GM23338 (cell line): ENCODE measurements at regions not wholly inside any gene's neighbourhood (a gene's known extent, or its start where the extent isn't known, plus 50 kb on each side); places are given as distances from the start of the nearest gene placed in this dataset.
A peak's percentile ranks its signal among the peaks of the same experiment; 100 is the strongest.

Source experiments
- ATAC-seq: fragments of 200-7000 bp; cut with Tn5 transposase; 3 replicates; pipeline ENCODE4 v1.9.1; 2020
- DNase-seq: peaks from one replicate; pipeline ENCODE4 v3.0.0-alpha.2; 2015; ENCODE audit warnings: low spot score
- H2AFZ ChIP-seq: fragments of 200-600 bp; sonication (generic); 2 replicates; pipeline ENCODE4 v1.8.0; 2016; ENCODE audit warnings: antibody characterized with exemption, mild to moderate bottlenecking, moderate library complexity
- H3F3A ChIP-seq: fragments of 200-600 bp; sonication (generic); replicated peaks from 2 replicates; pipeline ENCODE4 v1.8.0; 2017; ENCODE audit warnings: antibody characterized with exemption, mixed run types, low read depth
- H3K27ac ChIP-seq: fragments of 200-600 bp; sonication (generic); 2 replicates; pipeline ENCODE4 v1.6.1; 2016; ENCODE audit warnings: low read depth
- H3K27me3 ChIP-seq: fragments of 200-600 bp; sonication (generic); 2 replicates; pipeline ENCODE4 v1.8.0; 2016; ENCODE audit warnings: mild to moderate bottlenecking, mixed run types, moderate library complexity; ENCODE audit not compliant: insufficient read depth
- H3K36me3 ChIP-seq: fragments of 200-600 bp; sonication (generic); 2 replicates; pipeline ENCODE4 v1.8.0; 2016; ENCODE audit warnings: mild to moderate bottlenecking; ENCODE audit not compliant: insufficient read depth
- H3K4me1 ChIP-seq: fragments of 200-600 bp; sonication (generic); 2 replicates; pipeline ENCODE4 v1.8.0; 2016; ENCODE audit warnings: mild to moderate bottlenecking, moderate library complexity; ENCODE audit not compliant: insufficient read depth
- H3K4me2 ChIP-seq: fragments of 200-600 bp; sonication (generic); 2 replicates; pipeline ENCODE4 v1.7.1; 2017; ENCODE audit warnings: mixed run types
- H3K4me3 ChIP-seq: fragments of 200-600 bp; sonication (generic); 2 replicates; pipeline ENCODE4 v1.6.1; 2016; ENCODE audit warnings: mixed run types
- H3K79me2 ChIP-seq: fragments of 200-600 bp; sonication (generic); replicated peaks from 2 replicates; pipeline ENCODE4 v1.8.0; 2017; ENCODE audit warnings: mild to moderate bottlenecking; ENCODE audit not compliant: insufficient read depth
- H3K9me2 ChIP-seq: fragments of 200-600 bp; sonication (generic); 2 replicates; pipeline ENCODE4 v1.8.0; 2017; ENCODE audit not compliant: insufficient read depth
- H4K20me1 ChIP-seq: fragments of 200-600 bp; sonication (generic); replicated peaks from 2 replicates; pipeline ENCODE4 v1.8.0; 2017; ENCODE audit warnings: mild to moderate bottlenecking; ENCODE audit not compliant: insufficient read depth
- H3K27ac Mint-ChIP-seq: 2 replicates; pipeline ENCODE4 v1.8.0; 2020; ENCODE audit warnings: inconsistent platforms, mild to moderate bottlenecking, moderate library complexity, mixed read lengths
- H3K27me3 Mint-ChIP-seq: 3 replicates; pipeline ENCODE4 v1.8.0; 2022; ENCODE audit warnings: low read depth, mild to moderate bottlenecking, moderate library complexity, mixed read lengths, inconsistent platforms; ENCODE audit not compliant: insufficient read depth, poor library complexity
- H3K36me3 Mint-ChIP-seq: 3 replicates; pipeline ENCODE4 v1.8.0; 2021; ENCODE audit warnings: low read depth, mild to moderate bottlenecking, inconsistent platforms, moderate library complexity, mixed read lengths
- H3K4me1 Mint-ChIP-seq: 3 replicates; pipeline ENCODE4 v1.8.0; 2020; ENCODE audit warnings: mild to moderate bottlenecking, inconsistent platforms, mixed read lengths
- H3K4me3 Mint-ChIP-seq: 3 replicates; pipeline ENCODE4 v1.8.0; 2021; ENCODE audit warnings: moderate library complexity, mild to moderate bottlenecking, inconsistent platforms, mixed read lengths
- H3K9me3 Mint-ChIP-seq: 3 replicates; pipeline ENCODE4 v1.8.0; 2020; ENCODE audit warnings: moderate library complexity, mild to moderate bottlenecking, inconsistent platforms, mixed read lengths
- CREB1 ChIP-seq: fragments of 250-450 bp; sonication (Bioruptor Pico); IDR thresholded peaks from 2 replicates; pipeline ENCODE4 v1.5.0; 2020; ENCODE audit warnings: low read depth, mild to moderate bottlenecking, moderate library complexity
- EZH2phosphoT487 ChIP-seq: fragments of 200-600 bp; sonication (generic); IDR thresholded peaks from one replicate; pipeline ENCODE4 v1.8.1; 2018; ENCODE audit warnings: antibody characterized with exemption; ENCODE audit not compliant: unreplicated experiment
- JUNB ChIP-seq: IDR thresholded peaks from one replicate; pipeline ENCODE4 v1.6.1; 2016; ENCODE audit warnings: antibody characterized with exemption; ENCODE audit not compliant: unreplicated experiment
- NANOG ChIP-seq: IDR thresholded peaks from 2 replicates; pipeline ENCODE4 v1.6.1; 2016; ENCODE audit warnings: antibody characterized with exemption, borderline replicate concordance
- POLR2AphosphoS5 ChIP-seq: IDR thresholded peaks from 2 replicates; pipeline ENCODE4 v1.6.1; 2016; ENCODE audit warnings: antibody characterized with exemption, low read depth
- ZNF331 ChIP-seq: fragments of 250-450 bp; sonication (Bioruptor Pico); IDR thresholded peaks from 2 replicates; pipeline ENCODE4 v1.5.0; 2020; ENCODE audit warnings: low read depth, mild to moderate bottlenecking, moderate library complexity
- TF ChIP-seq, protein P1 (sequence below): IDR thresholded peaks from one replicate; pipeline ENCODE4 v1.6.1; 2018; ENCODE audit warnings: antibody characterized with exemption; ENCODE audit not compliant: unreplicated experiment
- TF ChIP-seq, protein P2 (sequence below), 2 experiments: fragments of 200-600 bp in 1 of 2; sonication (generic) in 1 of 2; conservative IDR thresholded peaks; 2 replicates each; pipeline versions ENCODE4 v1.5.1 to v1.6.1; 2016 to 2017; ENCODE audit warnings: antibody characterized with exemption in 2 of 2, low read depth in 2 of 2, mild to moderate bottlenecking in 2 of 2, moderate library complexity in 1 of 2

DNA sequence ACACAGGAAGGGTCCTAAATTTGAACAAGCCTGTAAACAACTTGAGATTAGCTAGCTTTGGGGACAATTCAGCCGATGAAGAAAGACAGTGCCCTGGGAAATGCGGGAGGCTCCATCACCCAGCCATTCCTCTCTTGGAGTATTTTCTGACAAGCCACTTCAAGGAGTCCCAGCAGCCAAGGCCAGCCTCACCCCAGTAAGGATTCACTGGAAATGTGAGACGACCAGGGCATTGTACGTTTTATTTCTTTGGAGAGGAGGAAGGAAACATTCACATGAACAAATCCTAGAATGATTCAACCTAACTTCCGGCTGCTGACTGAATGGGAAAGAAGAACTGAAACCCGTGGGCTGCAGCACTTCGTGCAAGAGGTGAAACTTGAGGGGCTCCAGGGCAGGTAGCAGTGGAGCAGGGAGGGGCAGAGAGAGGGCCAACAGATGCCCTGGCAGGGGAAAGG lies 116.4 kb upstream of the ARHGEF3 start (continued):
- TF ChIP-seq POLR2AphosphoS5 (no peak), ZNF331 (CRISPR knock-in tag) (no peak)
- TF ChIP-seq, protein P1, sequence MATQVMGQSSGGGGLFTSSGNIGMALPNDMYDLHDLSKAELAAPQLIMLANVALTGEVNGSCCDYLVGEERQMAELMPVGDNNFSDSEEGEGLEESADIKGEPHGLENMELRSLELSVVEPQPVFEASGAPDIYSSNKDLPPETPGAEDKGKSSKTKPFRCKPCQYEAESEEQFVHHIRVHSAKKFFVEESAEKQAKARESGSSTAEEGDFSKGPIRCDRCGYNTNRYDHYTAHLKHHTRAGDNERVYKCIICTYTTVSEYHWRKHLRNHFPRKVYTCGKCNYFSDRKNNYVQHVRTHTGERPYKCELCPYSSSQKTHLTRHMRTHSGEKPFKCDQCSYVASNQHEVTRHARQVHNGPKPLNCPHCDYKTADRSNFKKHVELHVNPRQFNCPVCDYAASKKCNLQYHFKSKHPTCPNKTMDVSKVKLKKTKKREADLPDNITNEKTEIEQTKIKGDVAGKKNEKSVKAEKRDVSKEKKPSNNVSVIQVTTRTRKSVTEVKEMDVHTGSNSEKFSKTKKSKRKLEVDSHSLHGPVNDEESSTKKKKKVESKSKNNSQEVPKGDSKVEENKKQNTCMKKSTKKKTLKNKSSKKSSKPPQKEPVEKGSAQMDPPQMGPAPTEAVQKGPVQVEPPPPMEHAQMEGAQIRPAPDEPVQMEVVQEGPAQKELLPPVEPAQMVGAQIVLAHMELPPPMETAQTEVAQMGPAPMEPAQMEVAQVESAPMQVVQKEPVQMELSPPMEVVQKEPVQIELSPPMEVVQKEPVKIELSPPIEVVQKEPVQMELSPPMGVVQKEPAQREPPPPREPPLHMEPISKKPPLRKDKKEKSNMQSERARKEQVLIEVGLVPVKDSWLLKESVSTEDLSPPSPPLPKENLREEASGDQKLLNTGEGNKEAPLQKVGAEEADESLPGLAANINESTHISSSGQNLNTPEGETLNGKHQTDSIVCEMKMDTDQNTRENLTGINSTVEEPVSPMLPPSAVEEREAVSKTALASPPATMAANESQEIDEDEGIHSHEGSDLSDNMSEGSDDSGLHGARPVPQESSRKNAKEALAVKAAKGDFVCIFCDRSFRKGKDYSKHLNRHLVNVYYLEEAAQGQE = no peak

DNA sequence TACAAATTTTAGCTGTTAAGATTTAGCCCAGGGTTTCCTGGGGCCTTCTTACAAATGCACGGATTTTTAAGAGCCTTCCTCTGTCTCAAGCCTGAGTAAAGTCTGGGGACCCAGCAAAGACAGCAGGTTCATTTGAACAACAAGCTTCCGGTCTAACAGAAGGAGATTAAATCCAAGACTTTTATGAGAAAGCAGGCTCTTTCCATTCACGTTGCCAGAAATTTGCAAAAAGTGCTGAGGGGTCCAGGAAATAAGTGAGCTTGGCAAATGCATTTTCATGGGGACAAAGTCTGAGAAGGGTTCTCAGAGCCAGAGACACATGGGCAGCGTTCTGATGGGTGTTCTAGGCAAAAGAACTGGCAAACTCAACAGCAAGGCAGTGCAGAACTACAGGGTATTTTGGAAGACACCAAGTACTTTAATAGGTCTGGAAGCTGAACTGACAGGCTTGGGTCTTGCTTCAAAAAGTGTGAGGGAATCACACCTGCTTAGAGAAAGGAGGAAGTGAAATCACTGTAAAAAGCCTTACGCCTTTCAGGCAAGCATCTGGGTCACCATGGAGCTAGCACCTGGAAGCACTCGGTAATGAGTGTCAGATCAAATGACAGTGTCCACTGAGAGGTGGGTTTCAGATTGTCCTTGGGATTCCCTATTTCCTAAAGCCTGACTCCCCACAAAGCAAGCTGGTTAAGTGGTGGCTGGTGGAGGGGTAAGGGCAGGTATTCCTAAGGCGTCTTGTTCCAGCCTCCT lies 115.8 kb upstream of the ARHGEF3 start:
- H3K27ac ChIP-seq = no peak overlapping the region
- no peak for ATAC-seq
- peak; percentile 38 for DNase-seq
- Mint-ChIP-seq H3K27me3 (peaks cover 6% of the 10 kb centered on the region), H3K4me3 (no peak overlapping the region), H3K36me3 (no peaks in the 10 kb centered on the region), H3K27ac (peak overlapping the region; percentile 60; the same call in 1 of the 2 replicates), H3K9me3 (no peaks in the 10 kb centered on the region), H3K4me1 (peaks cover 31% of the 10 kb centered on the region)
- H3K4me3 ChIP-seq = no peak overlapping the region
- no peak overlapping the region for H2AFZ ChIP-seq
- H3K4me1 ChIP-seq = peaks cover 28% of the 10 kb centered on the region
- no peaks in the 10 kb centered on the region for H3F3A ChIP-seq
- no peaks in the 10 kb centered on the region for H4K20me1 ChIP-seq
- H3K36me3 ChIP-seq = no peaks in the 10 kb centered on the region; the same call in 1 of the 2 replicates
- no peak overlapping the region for H3K4me2 ChIP-seq
- no peaks in the 10 kb centered on the region for H3K79me2 ChIP-seq
- no peaks in the 10 kb centered on the region for H3K27me3 ChIP-seq
- H3K9me2 ChIP-seq = no peaks in the 10 kb centered on the region
- TF ChIP-seq, protein P1 = no peak
- TF ChIP-seq POLR2AphosphoS5 = no peak
- no peak for TF ChIP-seq CREB1 (CRISPR knock-in tag)
- no peak for TF ChIP-seq JUNB
- TF ChIP-seq EZH2phosphoT487 = no peak
- TF ChIP-seq, protein P2, sequence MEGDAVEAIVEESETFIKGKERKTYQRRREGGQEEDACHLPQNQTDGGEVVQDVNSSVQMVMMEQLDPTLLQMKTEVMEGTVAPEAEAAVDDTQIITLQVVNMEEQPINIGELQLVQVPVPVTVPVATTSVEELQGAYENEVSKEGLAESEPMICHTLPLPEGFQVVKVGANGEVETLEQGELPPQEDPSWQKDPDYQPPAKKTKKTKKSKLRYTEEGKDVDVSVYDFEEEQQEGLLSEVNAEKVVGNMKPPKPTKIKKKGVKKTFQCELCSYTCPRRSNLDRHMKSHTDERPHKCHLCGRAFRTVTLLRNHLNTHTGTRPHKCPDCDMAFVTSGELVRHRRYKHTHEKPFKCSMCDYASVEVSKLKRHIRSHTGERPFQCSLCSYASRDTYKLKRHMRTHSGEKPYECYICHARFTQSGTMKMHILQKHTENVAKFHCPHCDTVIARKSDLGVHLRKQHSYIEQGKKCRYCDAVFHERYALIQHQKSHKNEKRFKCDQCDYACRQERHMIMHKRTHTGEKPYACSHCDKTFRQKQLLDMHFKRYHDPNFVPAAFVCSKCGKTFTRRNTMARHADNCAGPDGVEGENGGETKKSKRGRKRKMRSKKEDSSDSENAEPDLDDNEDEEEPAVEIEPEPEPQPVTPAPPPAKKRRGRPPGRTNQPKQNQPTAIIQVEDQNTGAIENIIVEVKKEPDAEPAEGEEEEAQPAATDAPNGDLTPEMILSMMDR (conservative IDR thresholded peaks at IDR 0.05; ENCODE audit: low read depth in 2 of 2) = no peak
- TF ChIP-seq NANOG = no peak
